DMS 273 (cell line): ENCODE measurements at regions not wholly inside any gene's neighbourhood (a gene's known extent, or its start where the extent isn't known, plus 50 kb on each side); places are given as distances from the start of the nearest gene placed in this dataset.
A peak's percentile ranks its signal among the peaks of the same experiment; 100 is the strongest.
"Not testable (repeated sequence)": the region's sequence is repeated elsewhere in the genome, so short reads cannot be mapped to it uniquely, and the experiment has no call there.

Experiments
- DNase-seq: peaks from one replicate; lab custom pipeline; 2025; ENCODE audit not compliant: unreplicated experiment; lab: John Stamatoyannopoulos, UW

- no peak for DNase-seq
These were observed 380.0 kb downstream of the METTL4 start for GRCh38 chr18:2191180-2191790.

GRCh38 chr18:2192562-2192961 is 378.7 kb downstream of the METTL4 start:
- no peak for DNase-seq

- DNase-seq = no peak
These were observed 373.4 kb downstream of the METTL4 start for GRCh38 chr18:2197946-2198345.

- DNase-seq = no peak
These were observed 372.2 kb downstream of the METTL4 start for GRCh38 chr18:2199060-2199459.

GRCh38 chr18:2201036-2201600 is 370.2 kb downstream of the METTL4 start:
- peak; percentile 50 for DNase-seq

GRCh38 chr18:2204736-2205135 is 366.6 kb downstream of the METTL4 start:
- no peak for DNase-seq

GRCh38 chr18:2207294-2207693 is 364.0 kb downstream of the METTL4 start:
- no peak for DNase-seq

- DNase-seq = no peak
These were observed 358.6 kb downstream of the METTL4 start for GRCh38 chr18:2212598-2213205.

GRCh38 chr18:2213905-2214304 is 357.4 kb downstream of the METTL4 start:
- DNase-seq = no peak

GRCh38 chr18:2217356-2217755 is 353.9 kb downstream of the METTL4 start:
- no peak for DNase-seq

GRCh38 chr18:2218101-2218500 is 353.2 kb downstream of the METTL4 start:
- DNase-seq = no peak

GRCh38 chr18:2219706-2220105 is 351.6 kb downstream of the METTL4 start:
- peak; percentile 42 for DNase-seq

- DNase-seq = no peak
These were observed 348.8 kb downstream of the METTL4 start for GRCh38 chr18:2222270-2223185.

GRCh38 chr18:2223449-2223848 is 347.9 kb downstream of the METTL4 start:
- peak; percentile 23 for DNase-seq

GRCh38 chr18:2223849-2224248 is 347.5 kb downstream of the METTL4 start:
- peak; percentile 74 for DNase-seq

GRCh38 chr18:2236232-2236631 is 335.1 kb downstream of the METTL4 start:
- no peak for DNase-seq

GRCh38 chr18:2237706-2238105 is 333.6 kb downstream of the METTL4 start:
- DNase-seq = no peak

- no peak for DNase-seq
These were observed 331.0 kb downstream of the METTL4 start for GRCh38 chr18:2240311-2240705.

- DNase-seq = no peak
These were observed 326.7 kb downstream of the METTL4 start for GRCh38 chr18:2244641-2245040.

- DNase-seq = not testable (repeated sequence)
These were observed 324.2 kb downstream of the METTL4 start for GRCh38 chr18:2247101-2247500.

- DNase-seq = no peak
These were observed 316.3 kb downstream of the METTL4 start for GRCh38 chr18:2254977-2255376.

- DNase-seq = no peak
These were observed 314.7 kb downstream of the METTL4 start for GRCh38 chr18:2256577-2256976.
